OCI-LY3 (cell line): ENCODE measurements at regions not wholly inside any gene's neighbourhood (a gene's known extent, or its start where the extent isn't known, plus 50 kb on each side); places are given as distances from the start of the nearest gene placed in this dataset.

Experiments used
- CTCF ChIP-seq: fragments of 200-600, 300-600 bp; sonication (generic); IDR thresholded peaks from 2 replicates; pipeline ENCODE4 v1.5.1; 2014; ENCODE audit warnings: antibody characterized with exemption, low read length, low read depth
- EZH2phosphoT487 ChIP-seq: fragments of 200-600 bp; shearing (Covaris generic); IDR thresholded peaks from 2 replicates; pipeline ENCODE4 v1.6.1; 2018; ENCODE audit warnings: antibody characterized with exemption, mixed run types, low read depth

DNA sequence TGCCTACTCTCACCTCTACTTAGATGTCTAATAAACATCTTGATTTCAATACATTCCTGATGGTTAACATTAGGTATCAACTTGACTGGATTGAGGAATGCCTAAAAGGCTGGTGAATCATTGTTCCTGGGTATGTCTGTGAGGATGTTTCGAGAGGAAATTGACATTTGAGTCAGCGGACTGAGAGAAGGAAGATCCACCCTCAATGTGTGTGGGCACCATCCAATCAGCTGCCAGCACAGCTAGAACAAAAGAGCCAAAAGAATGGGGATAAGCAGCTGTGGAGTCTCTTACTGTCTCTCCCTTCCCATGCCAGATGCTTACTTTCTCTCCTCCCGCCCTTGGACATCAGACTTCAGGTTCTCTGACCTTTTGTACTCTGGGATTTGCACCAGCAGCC lies 128.6 kb upstream of the HS3ST5 start:
- no peak for TF ChIP-seq CTCF
- no peak for TF ChIP-seq EZH2phosphoT487
